HEK293 (cell line): ENCODE measurements at regions not wholly inside any gene's neighbourhood (a gene's known extent, or its start where the extent isn't known, plus 50 kb on each side); places are given as distances from the start of the nearest gene placed in this dataset.

ENCODE experiments used
- CTCF ChIA-PET: fragments of 350-600 bp; formaldehyde crosslinking; extraction: SDS; loops from one replicate; lab custom pipeline; 2021; ENCODE audit warnings: antibody characterized with exemption; lab: Yijun Ruan, JAX
- POLR2A ChIA-PET: fragments of 300-600 bp; formaldehyde crosslinking; extraction: SDS; loops from one replicate; lab custom pipeline; 2020; ENCODE audit warnings: antibody characterized with exemption, inconsistent platforms; lab: Yijun Ruan, JAX
- H3K27ac ChIP-seq: fragments of 200-500 bp; sonication (Bioruptor generic); 2 replicates; pipeline ENCODE4 v1.5.1; 2014; ENCODE audit warnings: low read depth, low read length, control low read depth, inconsistent platforms; ENCODE audit errors: extremely low read depth
- H3K36me3 ChIP-seq, 2 experiments: fragments of 200-500 bp in 1 of 2; sonication (Bioruptor generic) in 1 of 2; 1 replicate in 1 of 2; 2 replicates in 1 of 2; pipeline ENCODE4 v1.5.1; 2014 to 2017; ENCODE audit warnings: inconsistent platforms in 2 of 2, low read length in 2 of 2; ENCODE audit not compliant: control insufficient read depth in 2 of 2, insufficient read depth in 1 of 2
- H3K4me1 ChIP-seq: fragments of 200-500 bp; sonication (Bioruptor generic); 2 replicates; pipeline ENCODE4 v1.5.1; 2014; ENCODE audit warnings: mild to moderate bottlenecking, low read length, inconsistent platforms; ENCODE audit not compliant: control insufficient read depth, insufficient read depth
- H3K4me3 ChIP-seq: 2 replicates; pipeline ENCODE4 v1.5.1; 2011; ENCODE audit warnings: low read depth, mild to moderate bottlenecking, control low read depth, low read length, moderate library complexity
- H3K9me3 ChIP-seq: fragments of 200-500 bp; sonication (Bioruptor generic); 2 replicates; pipeline ENCODE4 v1.5.1; 2014; ENCODE audit warnings: low read depth, low read length, inconsistent platforms; ENCODE audit not compliant: control insufficient read depth, insufficient read depth
- INSM2 ChIP-seq: fragments of 450-650 bp; formaldehyde crosslinking; IDR thresholded peaks from 2 replicates; pipeline ENCODE4 v1.5.1; 2016; ENCODE audit warnings: missing biosample characterization, missing genetic modification characterization
- KLF1 ChIP-seq: fragments of 450-650 bp; formaldehyde crosslinking; IDR thresholded peaks from 2 replicates; pipeline ENCODE4 v1.5.1; 2016; ENCODE audit warnings: missing biosample characterization, missing genetic modification characterization
- PRDM1 ChIP-seq: fragments of 450-650 bp; formaldehyde crosslinking; IDR thresholded peaks from 2 replicates; pipeline ENCODE4; 2016; ENCODE audit warnings: missing biosample characterization, missing genetic modification characterization
- REPIN1 ChIP-seq: fragments of 450-650 bp; formaldehyde crosslinking; IDR thresholded peaks from 2 replicates; pipeline ENCODE4 v1.5.1; 2017; ENCODE audit warnings: missing biosample characterization, missing genetic modification characterization, low read depth
- SETDB1 ChIP-seq: IDR thresholded peaks from one replicate; pipeline ENCODE4 v1.6.1; 2017; ENCODE audit warnings: mild to moderate bottlenecking, low read length, moderate library complexity, mixed read lengths; ENCODE audit not compliant: insufficient read length
- ZBTB11 ChIP-seq: fragments of 450-650 bp; formaldehyde crosslinking; conservative IDR thresholded peaks from 2 replicates; pipeline ENCODE4 v1.5.1; 2016; ENCODE audit warnings: low read depth, missing biosample characterization, missing genetic modification characterization
- ZBTB17 ChIP-seq: fragments of 450-650 bp; formaldehyde crosslinking; IDR thresholded peaks from 2 replicates; pipeline ENCODE4 v1.5.1; 2016; ENCODE audit warnings: missing biosample characterization, missing genetic modification characterization
- ZBTB20 ChIP-seq: fragments of 450-650 bp; formaldehyde crosslinking; IDR thresholded peaks from 2 replicates; pipeline ENCODE4 v1.5.1; 2016; ENCODE audit warnings: missing biosample characterization, missing genetic modification characterization
- ZBTB21 ChIP-seq: fragments of 450-650 bp; formaldehyde crosslinking; IDR thresholded peaks from 2 replicates; pipeline ENCODE4 v1.5.1; 2017; ENCODE audit warnings: missing biosample characterization, missing genetic modification characterization
- ZFP69B ChIP-seq: fragments of 450-650 bp; formaldehyde crosslinking; IDR thresholded peaks from 2 replicates; pipeline ENCODE4 v1.5.1; 2016; ENCODE audit warnings: missing biosample characterization, missing genetic modification characterization
- ZNF10 ChIP-seq: fragments of 450-650 bp; formaldehyde crosslinking; IDR thresholded peaks from 2 replicates; pipeline ENCODE4 v1.5.1; 2017; ENCODE audit warnings: missing biosample characterization, missing genetic modification characterization
- ZNF133 ChIP-seq: fragments of 450-650 bp; formaldehyde crosslinking; IDR thresholded peaks from 2 replicates; pipeline ENCODE4 v1.5.1; 2016; ENCODE audit warnings: missing biosample characterization, missing genetic modification characterization
- ZNF202 ChIP-seq: fragments of 450-650 bp; formaldehyde crosslinking; IDR thresholded peaks from 2 replicates; pipeline ENCODE4 v1.5.1; 2016; ENCODE audit warnings: missing biosample characterization, missing genetic modification characterization, borderline replicate concordance
- ZNF335 ChIP-seq: fragments of 450-650 bp; formaldehyde crosslinking; conservative IDR thresholded peaks from 2 replicates; pipeline ENCODE4 v1.5.1; 2016; ENCODE audit warnings: missing biosample characterization, missing genetic modification characterization
- ZNF366 ChIP-seq: fragments of 450-650 bp; formaldehyde crosslinking; conservative IDR thresholded peaks from 2 replicates; pipeline ENCODE4 v1.5.1; 2016; ENCODE audit warnings: missing biosample characterization, missing genetic modification characterization
- ZNF548 ChIP-seq: fragments of 450-650 bp; formaldehyde crosslinking; IDR thresholded peaks from 2 replicates; pipeline ENCODE4 v1.5.1; 2016; ENCODE audit warnings: missing biosample characterization, missing genetic modification characterization
- ZNF561 ChIP-seq: fragments of 450-650 bp; IDR thresholded peaks from 2 replicates; pipeline ENCODE4 v1.5.1; 2018; ENCODE audit warnings: missing biosample characterization, missing genetic modification characterization, borderline replicate concordance
- ZNF626 ChIP-seq: fragments of 450-650 bp; sonication (Bioruptor Pico); formaldehyde crosslinking; IDR thresholded peaks from 2 replicates; pipeline ENCODE4 v1.5.1; 2018; ENCODE audit warnings: missing biosample characterization, missing genetic modification characterization, inconsistent platforms
- ZNF629 ChIP-seq: fragments of 450-650 bp; formaldehyde crosslinking; IDR thresholded peaks from 2 replicates; pipeline ENCODE4 v1.5.1; 2017; ENCODE audit warnings: missing biosample characterization, missing genetic modification characterization
- ZNF658 ChIP-seq: fragments of 450-650 bp; formaldehyde crosslinking; IDR thresholded peaks from 2 replicates; pipeline ENCODE4; 2016; ENCODE audit warnings: missing biosample characterization, missing genetic modification characterization
- ZNF704 ChIP-seq: fragments of 450-650 bp; formaldehyde crosslinking; IDR thresholded peaks from 2 replicates; pipeline ENCODE4 v1.5.1; 2016; ENCODE audit warnings: missing biosample characterization, missing genetic modification characterization
- ZNF843 ChIP-seq: fragments of 450-650 bp; formaldehyde crosslinking; IDR thresholded peaks from 2 replicates; pipeline ENCODE4 v1.5.1; 2016; ENCODE audit warnings: missing biosample characterization, missing genetic modification characterization

- H3K4me1 ChIP-seq: no peaks in the 10 kb centered on the region
- H3K4me3 ChIP-seq: no peak overlapping the region
- POLR2A ChIA-PET: no interaction called here
- no peaks in the 10 kb centered on the region for H3K36me3 ChIP-seq
- TF ChIP-seq SETDB1: peak; percentile 84
- TF ChIP-seq PRDM1 (tag by site-specific recombination): no peak
- no peaks in the 10 kb centered on the region for H3K9me3 ChIP-seq
- CTCF ChIA-PET: no interaction called here
- H3K27ac ChIP-seq: no peak overlapping the region
Observed at GRCh38 chr6:125414507-125414906, 112.7 kb upstream of the HDDC2 start.

GRCh38 chr6:125415913-125416312, 114.1 kb upstream of the HDDC2 start:
- no peaks in the 10 kb centered on the region for H3K9me3 ChIP-seq
- TF ChIP-seq ZNF366 (tag by site-specific recombination): no peak
- no peak for TF ChIP-seq ZBTB21 (tag by site-specific recombination)
- no peaks in the 10 kb centered on the region for H3K36me3 ChIP-seq

GRCh38 chr6:125421836-125422235, 120.1 kb upstream of the HDDC2 start:
- CTCF ChIA-PET: interaction anchor here (0.5 to 2.2 kb wide), 4 partner anchors 10 to 538 kb away, joined by 3 to 12 read pairs (median 4); no protein-coding TSS in a partner anchor
- no peaks in the 10 kb centered on the region for H3K9me3 ChIP-seq
- POLR2A ChIA-PET: interaction anchor here (0.6 to 1.4 kb wide), 4 partner anchors 59 to 1808 kb away, joined by 3 to 5 read pairs (median 4); no protein-coding TSS in a partner anchor
- peaks cover 5% of the 10 kb centered on the region; the same call in 1 of the 2 replicates for H3K4me1 ChIP-seq
- H3K36me3 ChIP-seq: no peaks in the 10 kb centered on the region
- H3K4me3 ChIP-seq: no peak overlapping the region
- H3K27ac ChIP-seq: no peak overlapping the region
- TF ChIP-seq ZNF10 (tag by site-specific recombination): 0 out of 2 replicates have a peak, but pooled peaks have one; percentile 23
- no peak for TF ChIP-seq ZNF626
- no peak for TF ChIP-seq ZNF561 (tag by site-specific recombination)
- no peak for TF ChIP-seq ZNF843 (tag by site-specific recombination)
- no peak for TF ChIP-seq ZNF548
- no peak for TF ChIP-seq ZNF704 (tag by site-specific recombination)
- TF ChIP-seq ZFP69B (tag by site-specific recombination): 0 out of 2 replicates have a peak, but pooled peaks have one; percentile 31
- TF ChIP-seq ZNF202 (tag by site-specific recombination): no peak
- no peak for TF ChIP-seq KLF1 (tag by site-specific recombination)
- peak; percentile 44 for TF ChIP-seq ZBTB17 (tag by site-specific recombination)
- peak; percentile 78 for TF ChIP-seq ZNF335
- TF ChIP-seq ZNF658 (tag by site-specific recombination): no peak
- peak; percentile 46; the same call in 1 of the 2 replicates for TF ChIP-seq ZBTB20 (tag by site-specific recombination)
- TF ChIP-seq INSM2 (tag by site-specific recombination): no peak
- TF ChIP-seq REPIN1 (tag by site-specific recombination): no peak
- no peak for TF ChIP-seq ZNF133 (tag by site-specific recombination)
- TF ChIP-seq ZNF629 (tag by site-specific recombination): peak; percentile 13; the same call in 1 of the 2 replicates
- peak; percentile 47 for TF ChIP-seq ZBTB11

More at GRCh38 chr6:125415913-125416312, 114.1 kb upstream of the HDDC2 start:
- POLR2A ChIA-PET: no interaction called here
- CTCF ChIA-PET: interaction anchor here (1.1 kb wide), 1 partner anchor 11 kb away, joined by 5 read pairs; no protein-coding TSS in a partner anchor
- H3K4me3 ChIP-seq: no peak overlapping the region
- H3K4me1 ChIP-seq: no peaks in the 10 kb centered on the region
- no peak overlapping the region for H3K27ac ChIP-seq
